GM12878 (cell line): ENCODE measurements at regions not wholly inside any gene's neighbourhood (a gene's known extent, or its start where the extent isn't known, plus 50 kb on each side); places are given as distances from the start of the nearest gene placed in this dataset.

Source experiments
- CEBPB ChIP-seq, 2 experiments: fragments of 150-350 bp in 1 of 2; IDR thresholded peaks; 2 replicates each; pipeline ENCODE4 v1.6.1; 2012 to 2014; ENCODE audit warnings: low read depth in 2 of 2, low read length in 2 of 2, borderline replicate concordance in 1 of 2, inconsistent platforms in 1 of 2
- CREB1 ChIP-seq: IDR thresholded peaks from 2 replicates; pipeline ENCODE4 v1.6.1; 2012; ENCODE audit warnings: low read depth, mild to moderate bottlenecking, inconsistent platforms
- JUNB ChIP-seq: IDR thresholded peaks from 2 replicates; pipeline ENCODE4 v1.6.1; 2016; ENCODE audit warnings: antibody characterized with exemption, mild to moderate bottlenecking
- PAX5 ChIP-seq: IDR thresholded peaks from 2 replicates; pipeline ENCODE4 v1.6.1; 2011; ENCODE audit warnings: low read depth, low read length, borderline replicate concordance
- POLR2A ChIP-seq: IDR thresholded peaks from 2 replicates; pipeline ENCODE4 v1.6.1; 2011; ENCODE audit warnings: low read depth, mild to moderate bottlenecking, low read length
- TF ChIP-seq, protein P1 (sequence below), 3 experiments: IDR thresholded peaks in 2 of 3; conservative IDR thresholded peaks in 1 of 3; 2 replicates each; pipeline ENCODE4 v1.5.1; 2011; ENCODE audit warnings: low read depth in 3 of 3, low read length in 3 of 3, mild to moderate bottlenecking in 3 of 3, control low read depth in 2 of 3, moderate library complexity in 2 of 3, inconsistent platforms in 1 of 3, mixed read lengths in 1 of 3; ENCODE audit not compliant: control insufficient read depth in 2 of 3, insufficient read depth in 1 of 3; ENCODE audit errors: extremely low read depth in 1 of 3
- TF ChIP-seq, protein P2 (sequence below): IDR thresholded peaks from 2 replicates; pipeline ENCODE4 v1.6.1; 2012; ENCODE audit warnings: low read depth, low read length, improper control_type of control experiment

DNA sequence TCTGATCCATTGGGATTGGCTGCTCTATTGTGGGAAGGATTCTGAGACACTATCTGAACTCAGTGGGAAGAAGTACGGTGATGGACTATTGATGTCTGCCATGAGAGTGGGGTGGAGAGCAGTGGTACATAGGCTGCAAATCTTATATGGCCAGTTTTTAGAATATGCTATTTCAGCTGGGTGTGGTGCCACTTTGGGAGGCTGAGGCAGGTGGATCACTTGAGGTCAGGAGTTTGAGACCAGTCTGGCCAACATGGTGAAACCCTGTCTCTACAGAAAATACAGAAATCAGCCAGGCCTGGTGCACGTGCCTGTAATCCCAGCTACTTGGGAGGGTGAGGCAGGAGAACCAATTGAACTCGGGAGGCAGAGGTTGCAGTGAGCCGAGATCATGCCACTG is 505.9 kb downstream of the MED13L start:
- no peak for TF ChIP-seq PAX5
- TF ChIP-seq, protein P1, sequence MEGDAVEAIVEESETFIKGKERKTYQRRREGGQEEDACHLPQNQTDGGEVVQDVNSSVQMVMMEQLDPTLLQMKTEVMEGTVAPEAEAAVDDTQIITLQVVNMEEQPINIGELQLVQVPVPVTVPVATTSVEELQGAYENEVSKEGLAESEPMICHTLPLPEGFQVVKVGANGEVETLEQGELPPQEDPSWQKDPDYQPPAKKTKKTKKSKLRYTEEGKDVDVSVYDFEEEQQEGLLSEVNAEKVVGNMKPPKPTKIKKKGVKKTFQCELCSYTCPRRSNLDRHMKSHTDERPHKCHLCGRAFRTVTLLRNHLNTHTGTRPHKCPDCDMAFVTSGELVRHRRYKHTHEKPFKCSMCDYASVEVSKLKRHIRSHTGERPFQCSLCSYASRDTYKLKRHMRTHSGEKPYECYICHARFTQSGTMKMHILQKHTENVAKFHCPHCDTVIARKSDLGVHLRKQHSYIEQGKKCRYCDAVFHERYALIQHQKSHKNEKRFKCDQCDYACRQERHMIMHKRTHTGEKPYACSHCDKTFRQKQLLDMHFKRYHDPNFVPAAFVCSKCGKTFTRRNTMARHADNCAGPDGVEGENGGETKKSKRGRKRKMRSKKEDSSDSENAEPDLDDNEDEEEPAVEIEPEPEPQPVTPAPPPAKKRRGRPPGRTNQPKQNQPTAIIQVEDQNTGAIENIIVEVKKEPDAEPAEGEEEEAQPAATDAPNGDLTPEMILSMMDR (IDR thresholded peaks at IDR 0.05 in 2 of 3, conservative IDR thresholded peaks at IDR 0.05 in 1 of 3; ENCODE audit: control insufficient read depth in 2 of 3, extremely low read depth in 1 of 3, insufficient read depth in 1 of 3, low read depth in 3 of 3, low read length in 3 of 3), result no peak
- no peak for TF ChIP-seq POLR2A
- TF ChIP-seq CEBPB (IDR thresholded peaks at IDR 0.05; ENCODE audit: borderline replicate concordance in 1 of 2, low read depth in 2 of 2, low read length in 2 of 2), result no peak
- no peak for TF ChIP-seq CREB1
- no peak for TF ChIP-seq JUNB
- TF ChIP-seq, protein P2, sequence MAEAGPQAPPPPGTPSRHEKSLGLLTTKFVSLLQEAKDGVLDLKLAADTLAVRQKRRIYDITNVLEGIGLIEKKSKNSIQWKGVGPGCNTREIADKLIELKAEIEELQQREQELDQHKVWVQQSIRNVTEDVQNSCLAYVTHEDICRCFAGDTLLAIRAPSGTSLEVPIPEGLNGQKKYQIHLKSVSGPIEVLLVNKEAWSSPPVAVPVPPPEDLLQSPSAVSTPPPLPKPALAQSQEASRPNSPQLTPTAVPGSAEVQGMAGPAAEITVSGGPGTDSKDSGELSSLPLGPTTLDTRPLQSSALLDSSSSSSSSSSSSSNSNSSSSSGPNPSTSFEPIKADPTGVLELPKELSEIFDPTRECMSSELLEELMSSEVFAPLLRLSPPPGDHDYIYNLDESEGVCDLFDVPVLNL, result no peak
